Lung (tissue), 11 donors: ENCODE measurements at regions not wholly inside any gene's neighbourhood (a gene's known extent, or its start where the extent isn't known, plus 50 kb on each side); places are given as distances from the start of the nearest gene placed in this dataset.

ENCODE experiments used
- ATAC-seq: fragments of 200-7000 bp; cut with Tn5 transposase; one replicate; pipeline ENCODE4 v1.9.1; 2020; ENCODE audit warnings: moderate number of reproducible peaks; ENCODE audit not compliant: insufficient read depth, low FRiP score
- DNase-seq, 3 donors: peaks; one replicate each; pipeline ENCODE4 v3.0.0-alpha.2; 2013 to 2017
- H3K27ac ChIP-seq, 2 donors: one replicate each; pipeline ENCODE4 v1.5.1; 2013; ENCODE audit warnings: mild to moderate bottlenecking in 2 of 2, moderate library complexity in 2 of 2, control low read depth in 1 of 2, inconsistent platforms in 1 of 2, low read depth in 1 of 2, low read length in 1 of 2
- H3K27me3 ChIP-seq, 3 donors: one replicate each; pipeline ENCODE4 v1.5.1; 2013; ENCODE audit warnings: low read length in 2 of 3; ENCODE audit not compliant: control insufficient read depth in 3 of 3, insufficient read depth in 3 of 3
- H3K36me3 ChIP-seq, 4 donors: one replicate each; pipeline ENCODE4 v1.5.1; 2013; ENCODE audit warnings: low read length in 4 of 4, mild to moderate bottlenecking in 1 of 4, moderate library complexity in 1 of 4; ENCODE audit not compliant: control insufficient read depth in 4 of 4, insufficient read depth in 4 of 4
- H3K4me1 ChIP-seq, 5 donors: one replicate each; pipeline ENCODE4 v1.5.1; 2013; ENCODE audit warnings: low read length in 5 of 5, mild to moderate bottlenecking in 2 of 5, moderate library complexity in 1 of 5; ENCODE audit not compliant: control insufficient read depth in 5 of 5, insufficient read depth in 5 of 5
- H3K4me3 ChIP-seq: one replicate; pipeline ENCODE4 v1.5.1; 2013; ENCODE audit warnings: mild to moderate bottlenecking, control low read depth, moderate library complexity
- H3K9ac ChIP-seq, 2 donors: one replicate each; pipeline ENCODE4 v1.5.1; 2013; ENCODE audit warnings: low read length in 2 of 2, control low read depth in 1 of 2; ENCODE audit not compliant: insufficient read depth in 1 of 2
- H3K9me3 ChIP-seq, 4 donors: one replicate each; pipeline ENCODE4 v1.5.1; 2013; ENCODE audit warnings: low read length in 3 of 4, mild to moderate bottlenecking in 1 of 4, moderate library complexity in 1 of 4; ENCODE audit not compliant: control insufficient read depth in 4 of 4, insufficient read depth in 3 of 4
- WGBS, 2 donors: extraction: QIAGEN DNeasy Blood & Tissue Kit; methylation state at CpG; one replicate each; pipeline ENCODE4 v1.1.7; 2013; 5-methylcytosine and 5-hydroxymethylcytosine counted together
- TF ChIP-seq, protein P1 (sequence below): IDR thresholded peaks from 2 replicates; pipeline ENCODE4 v1.5.1; 2012; ENCODE audit warnings: mild to moderate bottlenecking; ENCODE audit errors: control extremely low read depth, extremely low read depth
- donor health status: control.
- donor health status: control.
- donor health status: Bipolar disorder and iron deficiency.
- donor health status: healthy.
- donor health status: DM: yes; HTN: yes; CAD: no.

DNA sequence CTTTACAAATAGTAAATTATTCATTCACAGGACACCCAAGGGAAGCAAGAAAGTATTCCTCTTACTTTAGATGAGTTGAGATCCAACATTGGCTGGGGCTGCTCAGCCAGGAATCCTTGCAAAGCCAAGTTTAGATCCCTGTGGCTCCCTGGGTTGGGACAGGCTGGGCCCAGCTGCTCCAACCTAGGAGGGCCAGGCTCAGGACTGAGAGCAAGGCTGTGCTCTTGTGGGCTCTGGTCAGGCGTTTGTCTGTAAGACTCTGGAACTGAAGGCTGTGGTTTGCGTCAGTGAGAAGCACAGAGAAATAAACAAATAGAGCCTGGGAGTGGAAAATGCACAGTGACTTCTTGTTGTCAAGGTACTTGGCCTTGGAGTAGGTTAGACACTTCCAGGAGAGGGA lies 53.2 kb upstream of the TMEM273 start:
- ATAC-seq (no peak), DNase-seq (no peak)
- H3K4me3 ChIP-seq: no peak overlapping the region
- no peak overlapping the region for H3K27ac ChIP-seq
- 57 to 73% methylated on average over 2 of the region's 2 CpGs for WGBS, 2 donors
- peaks cover 0 to 7% (median 0%) of the 10 kb centered on the region in 5 donors for H3K4me1 ChIP-seq
- no peak overlapping the region for H3K9ac ChIP-seq
- TF ChIP-seq, protein P1, sequence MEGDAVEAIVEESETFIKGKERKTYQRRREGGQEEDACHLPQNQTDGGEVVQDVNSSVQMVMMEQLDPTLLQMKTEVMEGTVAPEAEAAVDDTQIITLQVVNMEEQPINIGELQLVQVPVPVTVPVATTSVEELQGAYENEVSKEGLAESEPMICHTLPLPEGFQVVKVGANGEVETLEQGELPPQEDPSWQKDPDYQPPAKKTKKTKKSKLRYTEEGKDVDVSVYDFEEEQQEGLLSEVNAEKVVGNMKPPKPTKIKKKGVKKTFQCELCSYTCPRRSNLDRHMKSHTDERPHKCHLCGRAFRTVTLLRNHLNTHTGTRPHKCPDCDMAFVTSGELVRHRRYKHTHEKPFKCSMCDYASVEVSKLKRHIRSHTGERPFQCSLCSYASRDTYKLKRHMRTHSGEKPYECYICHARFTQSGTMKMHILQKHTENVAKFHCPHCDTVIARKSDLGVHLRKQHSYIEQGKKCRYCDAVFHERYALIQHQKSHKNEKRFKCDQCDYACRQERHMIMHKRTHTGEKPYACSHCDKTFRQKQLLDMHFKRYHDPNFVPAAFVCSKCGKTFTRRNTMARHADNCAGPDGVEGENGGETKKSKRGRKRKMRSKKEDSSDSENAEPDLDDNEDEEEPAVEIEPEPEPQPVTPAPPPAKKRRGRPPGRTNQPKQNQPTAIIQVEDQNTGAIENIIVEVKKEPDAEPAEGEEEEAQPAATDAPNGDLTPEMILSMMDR: no peak
- no peaks in the 10 kb centered on the region for H3K27me3 ChIP-seq
- H3K9me3 ChIP-seq: peaks cover 0 to 3% (median 0%) of the 10 kb centered on the region in 4 donors
- H3K36me3 ChIP-seq: no peaks in the 10 kb centered on the region

GRCh38 chr10:49240946-49241345 lies 52.8 kb upstream of the TMEM273 start:
- 49 to 78% methylated on average over 4 of the region's 4 CpGs for WGBS, 2 donors
- no peak overlapping the region for H3K9ac ChIP-seq
- H3K4me3 ChIP-seq: no peak overlapping the region
- no peak for DNase-seq
- no peak for ATAC-seq
- no peaks in the 10 kb centered on the region for H3K27me3 ChIP-seq
- H3K4me1 ChIP-seq: peaks cover 0 to 7% (median 0%) of the 10 kb centered on the region in 5 donors
- no peak overlapping the region for H3K27ac ChIP-seq
- no peaks in the 10 kb centered on the region for H3K36me3 ChIP-seq
- TF ChIP-seq, protein P1: no peak
- H3K9me3 ChIP-seq: peaks cover 0 to 3% (median 0%) of the 10 kb centered on the region in 4 donors
